ENCODE measurements at regions not wholly inside any gene's neighbourhood (a gene's known extent, or its start where the extent isn't known, plus 50 kb on each side); places are given as distances from the start of the nearest gene placed in this dataset.
"Not testable (repeated sequence)": the region's sequence is repeated elsewhere in the genome, so short reads cannot be mapped to it uniquely, and the experiment has no call there.

- H3K27ac ChIP-seq; H3K36me3 ChIP-seq (replicated peaks); H3K27me3 ChIP-seq (replicated peaks); in situ Hi-C loops (cut with HindIII; ENCODE audit: low pct_ligation_motif_present, low sequenced_read_pairs); H3K4me3 ChIP-seq (ENCODE audit: low read depth, low read length): not testable (repeated sequence)
- peak; percentile 36 for TF ChIP-seq CTCF (IDR thresholded peaks at IDR 0.05; ENCODE audit: low read depth, low read length, missing control alignments)
- DNase-seq, result peak; percentile 8
Observed at GRCh38 chr5:30494113-30494512, 699.4 kb upstream of the CDH6 start.

DNA sequence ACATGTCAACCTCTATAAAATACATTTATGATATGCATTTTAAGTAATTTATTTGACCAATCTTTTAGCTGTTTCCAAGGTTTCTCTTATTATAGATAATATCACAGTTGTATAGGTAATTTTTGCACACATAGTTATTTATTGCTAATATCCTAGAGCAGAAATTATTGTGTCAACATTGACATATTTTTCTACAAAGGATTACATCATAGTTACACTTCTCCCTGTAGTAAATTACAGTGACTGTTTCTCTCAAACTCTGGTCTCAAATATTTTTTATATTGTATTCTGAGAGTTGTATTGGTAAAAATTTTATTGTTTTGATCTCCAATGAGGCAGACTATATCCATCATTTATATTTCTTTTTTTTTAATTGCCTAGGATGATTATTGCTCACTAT lies 714.4 kb upstream of the CDH6 start:
- no peak overlapping the region for H3K27ac ChIP-seq
- H3K36me3 ChIP-seq (replicated peaks), result no peaks in the 10 kb centered on the region
- in situ Hi-C loops (cut with HindIII; ENCODE audit: low pct_ligation_motif_present, low sequenced_read_pairs), result no loop called here
- no peak for TF ChIP-seq CTCF (IDR thresholded peaks at IDR 0.05; ENCODE audit: low read depth, low read length, missing control alignments)
- no peak for DNase-seq
- H3K4me3 ChIP-seq (ENCODE audit: low read depth, low read length), result no peak overlapping the region
- H3K27me3 ChIP-seq (replicated peaks), result no peaks in the 10 kb centered on the region

DNA sequence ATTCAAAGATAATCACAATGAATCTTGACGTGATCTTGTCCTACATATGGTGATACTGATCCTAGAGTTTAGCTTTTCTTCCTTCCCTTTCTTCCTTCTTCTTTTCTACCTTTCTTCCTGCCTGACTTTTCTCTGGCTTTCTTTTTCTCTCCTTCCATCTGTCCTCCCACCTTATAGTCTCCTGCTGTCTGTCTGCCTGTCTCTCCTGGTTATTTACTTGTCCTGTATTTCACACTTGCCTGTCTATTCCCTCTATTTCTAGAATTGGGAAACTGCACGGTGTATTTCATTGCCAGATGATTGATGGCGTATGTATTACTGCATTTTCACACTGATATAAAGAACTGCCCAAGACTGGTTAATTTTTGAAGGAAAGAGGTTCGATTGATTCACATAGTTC lies 718.1 kb upstream of the CDH6 start:
- in situ Hi-C loops (cut with HindIII; ENCODE audit: low pct_ligation_motif_present, low sequenced_read_pairs), result no loop called here
- no peaks in the 10 kb centered on the region for H3K36me3 ChIP-seq (replicated peaks)
- DNase-seq, result no peak
- H3K4me3 ChIP-seq (ENCODE audit: low read depth, low read length), result no peak overlapping the region
- no peak for TF ChIP-seq CTCF (IDR thresholded peaks at IDR 0.05; ENCODE audit: low read depth, low read length, missing control alignments)
- no peak overlapping the region for H3K27ac ChIP-seq
- no peaks in the 10 kb centered on the region for H3K27me3 ChIP-seq (replicated peaks)

DNA sequence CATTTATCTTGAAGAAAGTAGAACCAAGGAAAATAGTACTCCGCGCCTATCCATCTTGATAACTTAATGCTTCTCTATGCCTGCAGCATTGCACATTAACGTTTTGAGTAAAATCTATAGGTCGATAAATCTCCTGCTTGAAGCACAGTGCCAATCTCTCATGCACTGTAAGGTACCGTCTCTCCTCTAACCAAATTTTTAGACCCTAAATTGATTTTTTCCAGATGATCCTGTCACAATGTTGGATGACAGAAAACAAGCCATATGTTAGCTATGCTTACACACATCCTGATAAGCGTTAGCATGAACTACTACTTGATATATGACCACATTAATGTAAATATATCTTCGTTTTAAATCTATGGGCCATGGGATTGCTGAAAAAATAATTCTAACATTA lies 723.8 kb upstream of the CDH6 start:
- no peak for TF ChIP-seq CTCF (IDR thresholded peaks at IDR 0.05; ENCODE audit: low read depth, low read length, missing control alignments)
- no peak overlapping the region for H3K4me3 ChIP-seq (ENCODE audit: low read depth, low read length)
- H3K27ac ChIP-seq, result no peak overlapping the region
- in situ Hi-C loops (cut with HindIII; ENCODE audit: low pct_ligation_motif_present, low sequenced_read_pairs), result no loop called here
- no peaks in the 10 kb centered on the region for H3K27me3 ChIP-seq (replicated peaks)
- no peak for DNase-seq
- no peaks in the 10 kb centered on the region for H3K36me3 ChIP-seq (replicated peaks)

GRCh38 chr5:30458681-30459080 lies 734.8 kb upstream of the CDH6 start:
- Histone ChIP-seq H3K36me3 (replicated peaks) (no peaks in the 10 kb centered on the region), H3K27me3 (replicated peaks) (no peaks in the 10 kb centered on the region), H3K4me3 (ENCODE audit: low read depth, low read length) (no peak overlapping the region), H3K27ac (no peak overlapping the region)
- TF ChIP-seq CTCF (IDR thresholded peaks at IDR 0.05; ENCODE audit: low read depth, low read length, missing control alignments), result no peak
- no peak for DNase-seq
- in situ Hi-C loops (cut with HindIII; ENCODE audit: low pct_ligation_motif_present, low sequenced_read_pairs), result no loop called here

DNA sequence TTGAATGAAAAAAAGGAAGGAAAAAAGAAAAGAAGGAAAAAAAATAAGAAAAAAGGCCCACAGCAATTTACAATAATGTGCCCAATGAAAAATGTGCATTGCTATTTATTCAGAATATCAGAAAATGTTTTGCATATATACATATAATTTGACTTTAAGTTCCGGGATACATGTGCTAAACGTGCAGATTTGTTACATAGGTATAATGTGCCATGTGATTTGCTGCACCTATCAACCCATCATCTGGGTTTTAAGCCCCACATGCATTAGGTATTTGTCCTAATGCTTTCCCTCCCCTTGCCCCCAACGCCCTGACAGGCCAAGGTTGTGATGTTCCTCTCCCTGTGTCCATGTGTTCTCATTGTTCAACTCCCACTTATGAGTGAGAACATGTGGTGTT lies 738.0 kb upstream of the CDH6 start:
- H3K36me3 ChIP-seq (replicated peaks); DNase-seq; H3K27ac ChIP-seq; in situ Hi-C loops (cut with HindIII; ENCODE audit: low pct_ligation_motif_present, low sequenced_read_pairs); H3K27me3 ChIP-seq (replicated peaks); H3K4me3 ChIP-seq (ENCODE audit: low read depth, low read length): not testable (repeated sequence)

Measured in brain microvascular endothelial cell (primary cell).